NCI-H82 (cell line): ENCODE measurements at regions not wholly inside any gene's neighbourhood (a gene's known extent, or its start where the extent isn't known, plus 50 kb on each side); places are given as distances from the start of the nearest gene placed in this dataset.
"Not testable (repeated sequence)": the region's sequence is repeated elsewhere in the genome, so short reads cannot be mapped to it uniquely, and the experiment has no call there.

Experiments
- DNase-seq: peaks from one replicate; lab custom pipeline; 2025; lab: John Stamatoyannopoulos, UW

- DNase-seq: peak; percentile 46
Observed at GRCh38 chr10:52599551-52600200, 172.9 kb downstream of the MBL2 start.

GRCh38 chr10:52604131-52604530, 168.5 kb downstream of the MBL2 start:
- not testable (repeated sequence) for DNase-seq

GRCh38 chr10:52609071-52609470, 163.5 kb downstream of the MBL2 start:
- no peak for DNase-seq

GRCh38 chr10:52609626-52610240, 162.9 kb downstream of the MBL2 start:
- DNase-seq: no peak

DNA sequence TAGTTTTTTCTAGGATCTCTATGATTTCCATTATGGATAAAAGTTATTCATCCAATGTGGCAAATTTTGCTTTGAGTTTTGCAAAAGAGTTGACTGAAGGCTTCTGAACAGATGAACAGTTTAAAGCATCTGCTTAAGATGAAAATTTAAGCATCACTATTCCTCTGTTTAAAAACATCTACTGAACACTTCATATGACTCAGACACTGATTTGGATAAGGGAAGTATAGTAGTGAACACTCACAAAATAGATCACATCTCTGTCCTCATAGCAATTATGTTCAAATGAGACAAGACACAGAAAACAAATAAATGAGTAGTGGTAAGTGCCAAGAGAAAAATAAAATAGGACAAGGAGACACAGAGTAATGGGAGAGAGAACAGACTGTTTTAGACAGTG, 157.3 kb downstream of the MBL2 start:
- no peak for DNase-seq

GRCh38 chr10:52615756-52616394, 156.7 kb downstream of the MBL2 start:
- no peak for DNase-seq

DNA sequence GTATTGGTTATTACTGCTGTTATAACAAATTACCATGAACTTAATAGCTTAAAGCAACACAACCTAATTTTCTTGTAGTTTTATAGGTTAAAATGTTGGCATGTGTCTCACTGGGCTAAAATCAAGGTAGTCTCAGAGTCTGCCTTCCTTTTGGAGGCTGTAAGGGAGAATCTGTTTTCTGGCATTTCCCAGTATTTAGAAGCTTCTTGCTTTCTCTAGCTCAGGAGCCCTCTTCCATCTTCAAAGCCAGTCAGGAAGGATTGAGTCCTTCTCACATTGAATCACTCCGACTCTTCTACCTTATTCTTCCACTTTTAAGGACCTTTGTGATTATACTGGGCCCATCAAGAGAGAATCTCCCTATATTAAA, 156.2 kb downstream of the MBL2 start:
- no peak for DNase-seq

- DNase-seq: no peak
Observed at GRCh38 chr10:52617346-52617745, 155.2 kb downstream of the MBL2 start.

GRCh38 chr10:52619052-52619451, 153.5 kb downstream of the MBL2 start:
- no peak for DNase-seq

DNA sequence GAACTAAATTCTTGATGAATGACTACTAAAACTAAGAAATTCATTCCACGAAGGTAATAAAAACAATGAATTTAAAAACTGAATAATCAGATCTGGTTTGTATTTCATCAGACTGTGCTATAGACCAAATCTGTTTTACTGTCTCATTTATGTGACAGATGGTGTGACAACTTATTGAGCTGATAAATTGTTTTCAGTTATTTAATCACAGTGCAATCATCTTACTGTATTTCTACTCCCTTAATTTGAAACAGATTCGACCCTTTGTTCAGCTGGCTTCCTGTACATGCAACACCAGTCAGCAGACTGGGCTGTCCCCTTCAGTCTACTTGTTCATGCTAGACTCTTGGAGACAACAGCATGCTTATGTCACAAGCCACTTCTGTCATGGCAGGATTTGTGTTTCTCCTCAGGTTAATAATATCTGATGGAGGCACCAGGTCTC, 150.9 kb downstream of the MBL2 start:
- peak; percentile 1 for DNase-seq

DNA sequence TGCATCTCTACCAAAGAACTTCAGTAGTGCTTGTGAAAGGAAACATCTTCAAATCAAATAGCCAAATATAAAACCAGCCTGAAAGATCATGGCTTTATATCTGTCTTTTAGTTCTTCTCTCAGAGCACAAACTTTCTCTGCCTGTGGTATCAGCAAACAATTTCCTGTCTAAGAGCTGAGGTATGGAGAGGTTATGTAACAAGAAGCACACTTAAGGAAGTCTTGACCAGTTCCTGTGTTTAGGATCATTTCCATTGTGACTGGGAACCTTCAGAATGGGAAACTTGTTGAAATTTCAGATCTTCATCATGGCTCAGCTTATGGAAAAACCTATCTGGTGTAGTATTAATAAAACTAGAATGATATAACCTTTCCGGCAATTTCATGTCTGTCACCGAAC, 148.8 kb downstream of the MBL2 start:
- no peak for DNase-seq

DNA sequence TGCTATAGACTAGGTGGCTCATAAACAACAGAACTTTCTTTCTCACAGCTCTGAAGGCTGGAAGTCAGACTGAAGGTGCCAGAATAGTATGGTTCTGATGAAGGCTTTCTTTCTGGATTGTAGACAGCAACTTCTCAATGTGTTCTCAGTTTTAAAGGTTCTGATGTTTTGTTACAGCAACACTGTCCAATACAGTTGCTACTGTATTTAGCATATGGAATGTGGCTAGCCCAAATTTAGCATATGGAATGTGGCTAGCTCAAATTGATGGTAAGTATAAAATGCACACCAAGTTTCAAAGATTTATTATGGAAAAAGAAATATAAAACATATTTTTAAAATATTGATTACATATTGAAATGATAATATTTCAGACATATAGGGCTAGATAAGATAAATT, 145.3 kb downstream of the MBL2 start:
- no peak for DNase-seq

GRCh38 chr10:52631146-52631545, 141.4 kb downstream of the MBL2 start:
- no peak for DNase-seq

DNA sequence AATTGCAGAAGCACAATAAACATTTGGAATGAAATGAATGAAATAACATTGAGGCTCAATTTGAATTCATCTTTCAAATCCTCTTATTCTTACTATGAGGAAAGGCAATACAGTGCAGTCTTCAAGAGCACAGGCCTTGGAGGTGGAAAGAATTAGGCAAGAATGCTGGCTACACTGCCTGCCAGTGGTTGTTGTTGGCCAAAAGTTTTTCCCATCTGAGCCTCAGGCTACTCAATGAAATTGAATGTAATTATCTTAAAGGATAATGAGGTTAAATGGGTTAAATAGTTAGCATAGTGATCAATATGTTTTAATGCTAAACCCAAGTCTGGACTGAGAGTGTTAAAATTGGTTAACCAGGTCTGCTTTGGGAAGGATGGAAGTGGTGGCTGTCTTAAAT, 140.9 kb downstream of the MBL2 start:
- DNase-seq: no peak

DNA sequence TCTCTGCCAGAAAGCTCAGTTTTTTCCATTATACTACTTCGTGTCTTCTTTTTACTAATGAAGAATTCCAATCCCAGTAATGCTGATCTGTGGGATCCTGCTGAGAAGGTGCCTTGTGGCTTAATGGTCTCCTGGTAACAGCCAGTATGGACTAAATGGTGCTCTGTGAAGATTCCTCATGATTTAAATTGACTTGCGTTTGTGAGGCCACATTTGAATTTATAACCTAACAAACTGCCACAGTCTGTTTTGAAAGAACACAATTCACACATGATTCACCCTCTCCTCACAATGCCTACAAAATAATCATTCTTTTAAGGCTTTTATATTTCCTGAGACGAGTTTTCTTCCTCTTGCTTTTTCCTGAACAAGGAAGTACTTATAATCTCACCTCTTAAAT, 140.0 kb downstream of the MBL2 start:
- no peak for DNase-seq

DNA sequence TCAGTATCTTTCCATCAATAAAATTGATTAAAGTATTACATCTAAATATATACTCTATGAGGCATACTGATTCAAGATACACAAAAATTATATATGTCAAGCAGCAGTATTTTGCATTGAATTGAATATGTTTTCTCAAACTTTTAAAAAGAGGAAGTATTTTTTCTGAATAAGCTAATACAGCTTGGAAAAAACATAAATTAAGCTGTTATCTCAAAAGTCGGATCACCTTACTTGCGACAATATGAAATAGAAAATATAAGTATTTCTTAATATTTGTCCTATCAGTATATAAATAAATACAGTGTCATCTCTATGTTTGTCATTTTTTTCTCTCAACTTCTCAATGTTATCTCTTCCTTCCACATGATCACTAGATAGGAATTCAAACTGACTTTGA, 139.3 kb downstream of the MBL2 start:
- no peak for DNase-seq

DNA sequence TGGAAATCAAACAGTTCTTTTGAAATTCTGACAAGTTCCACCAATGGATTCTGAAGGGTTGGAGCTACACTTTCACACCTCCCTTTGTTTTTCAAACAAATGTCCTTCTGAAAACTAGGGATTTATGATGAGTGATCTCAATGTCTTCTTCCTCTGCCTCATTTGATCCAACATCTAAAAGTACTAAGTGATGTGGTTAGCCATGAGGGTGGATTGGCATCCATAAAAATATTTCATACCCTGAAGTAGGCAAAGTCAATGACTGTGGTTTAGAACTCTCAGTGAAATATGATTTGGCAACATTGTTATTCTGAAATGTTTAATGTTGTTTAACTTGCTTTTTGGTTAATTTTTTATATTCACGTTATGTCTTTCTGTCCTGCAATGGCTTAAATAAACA, 136.9 kb downstream of the MBL2 start:
- no peak for DNase-seq

DNA sequence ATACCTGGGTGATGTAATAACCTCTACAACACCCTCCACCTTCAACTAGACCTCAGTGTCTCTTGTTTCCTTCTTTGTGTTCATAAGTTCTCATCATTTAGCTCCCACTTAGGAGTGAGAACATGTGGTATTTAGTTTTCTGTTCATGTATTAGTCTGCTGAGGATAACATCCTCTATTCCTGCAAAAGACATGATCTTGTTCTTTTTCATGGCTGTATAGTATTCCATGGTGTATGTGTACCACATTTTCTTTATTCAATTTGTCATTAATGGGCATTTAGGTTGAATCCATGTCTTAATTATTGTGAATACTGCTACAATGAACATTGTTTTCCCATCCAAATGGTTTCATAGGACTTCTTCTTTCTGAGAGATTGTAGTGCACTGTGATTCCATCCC, 135.7 kb downstream of the MBL2 start:
- DNase-seq: no peak

GRCh38 chr10:52637592-52637991, 135.0 kb downstream of the MBL2 start:
- DNase-seq: no peak

DNA sequence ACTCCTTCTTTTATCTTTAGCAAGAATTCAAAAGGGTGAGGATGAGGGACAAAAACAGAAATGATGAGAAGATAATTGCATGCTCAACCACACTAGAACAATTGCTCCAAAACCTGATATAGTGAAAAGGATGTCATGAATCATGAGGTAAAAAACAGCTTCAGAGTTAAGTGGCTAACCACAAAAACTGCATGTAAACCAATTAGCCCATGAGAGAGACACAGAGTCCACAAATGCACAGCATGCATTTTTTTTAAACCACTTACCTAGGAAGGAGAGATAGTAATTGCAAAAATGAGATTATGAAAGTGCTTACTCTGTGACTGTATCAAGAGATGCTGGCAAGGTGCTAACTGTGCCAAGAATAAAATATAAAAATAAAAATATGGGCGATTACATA, 132.9 kb downstream of the MBL2 start:
- DNase-seq: peak; percentile 50

- DNase-seq: no peak
Observed at GRCh38 chr10:52642208-52642607, 130.4 kb downstream of the MBL2 start.

GRCh38 chr10:52644373-52645186, 128.0 kb downstream of the MBL2 start:
- peak; percentile 57 for DNase-seq
